ENCODE measurements at regions not wholly inside any gene's neighbourhood (a gene's known extent, or its start where the extent isn't known, plus 50 kb on each side); places are given as distances from the start of the nearest gene placed in this dataset.

- DNase-seq (ENCODE audit: low spot score) (no peak), ATAC-seq (no peak)
Measured at GRCh38 chr21:33155005-33155404, 74.7 kb upstream of the IFNAR2 start.

GRCh38 chr21:33155422-33155821, 74.3 kb upstream of the IFNAR2 start:
- no peak for DNase-seq (ENCODE audit: low spot score)
- ATAC-seq, result no peak

DNA sequence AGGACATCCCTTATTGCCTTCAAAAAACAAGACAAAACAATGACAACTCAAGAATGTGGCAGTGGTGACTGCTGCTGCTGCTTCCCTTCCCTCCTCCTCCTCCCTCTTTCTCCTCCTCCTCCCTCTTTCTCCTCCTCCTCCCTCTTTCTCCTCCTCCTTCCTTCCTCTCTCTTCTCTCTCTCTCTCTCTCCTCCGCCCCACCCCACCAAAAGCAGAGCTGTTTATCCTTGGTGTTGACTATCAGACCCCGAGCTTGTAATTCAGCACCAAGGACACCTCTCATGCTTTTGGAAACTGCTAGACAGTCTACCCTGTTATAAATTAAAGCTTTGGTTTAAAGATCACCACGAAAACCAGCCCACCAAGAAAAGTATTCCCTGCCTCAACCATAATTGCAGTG, 72.4 kb upstream of the IFNAR2 start:
- no peak for DNase-seq (ENCODE audit: low spot score)
- no peak for ATAC-seq

DNA sequence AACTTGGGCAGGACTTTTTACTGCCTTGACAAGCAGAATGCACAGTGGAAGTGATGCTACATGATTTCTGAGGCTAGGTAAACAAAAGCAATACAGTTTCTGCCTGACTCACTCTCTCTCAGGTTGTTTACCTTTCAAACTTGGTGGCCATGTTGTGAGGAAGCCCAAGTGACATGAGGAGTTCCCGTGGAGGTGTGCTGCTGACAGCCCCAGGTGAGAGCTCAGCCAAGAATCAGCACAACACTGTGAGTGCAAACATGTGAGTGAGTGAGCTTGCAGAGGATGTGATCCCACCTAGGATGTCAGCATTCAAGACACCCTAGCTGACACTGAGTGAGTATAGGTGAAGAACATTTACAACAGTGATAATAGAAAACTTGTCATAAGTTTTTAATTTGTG, 71.1 kb upstream of the IFNAR2 start:
- ATAC-seq (no peak), DNase-seq (ENCODE audit: low spot score) (no peak)

DNA sequence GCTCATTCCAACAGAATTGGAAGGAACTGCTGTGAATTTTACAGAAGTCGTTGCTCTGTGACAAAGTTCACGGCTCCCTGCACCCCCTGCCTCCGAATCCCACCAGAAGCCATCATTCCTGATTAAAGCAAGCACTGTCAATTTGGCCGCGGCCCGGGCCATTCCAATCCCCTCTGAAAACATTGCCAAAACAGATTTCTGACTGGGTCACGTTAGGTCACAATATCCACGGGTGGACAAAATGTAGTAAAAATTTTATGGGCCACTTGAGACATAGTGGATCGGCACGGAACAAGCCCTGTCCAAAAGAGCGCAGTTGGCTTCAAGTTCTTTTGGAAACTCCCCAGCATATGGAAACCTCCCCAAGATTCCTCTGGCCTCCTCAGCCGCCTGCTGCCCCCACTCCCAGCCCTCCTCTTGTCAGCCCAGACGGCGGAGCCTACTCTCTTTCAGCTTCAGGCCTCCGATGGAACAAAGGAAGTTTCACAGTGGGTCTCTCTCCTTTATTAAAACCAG, 67.2 kb upstream of the IFNAR2 start:
- ATAC-seq (no peak), DNase-seq (ENCODE audit: low spot score) (no peak)

GRCh38 chr21:33168886-33169285, 60.9 kb upstream of the IFNAR2 start:
- no peak for DNase-seq (ENCODE audit: low spot score)
- ATAC-seq, result no peak

GRCh38 chr21:33169359-33169758, 60.4 kb upstream of the IFNAR2 start:
- no peak for DNase-seq (ENCODE audit: low spot score)
- no peak for ATAC-seq

DNA sequence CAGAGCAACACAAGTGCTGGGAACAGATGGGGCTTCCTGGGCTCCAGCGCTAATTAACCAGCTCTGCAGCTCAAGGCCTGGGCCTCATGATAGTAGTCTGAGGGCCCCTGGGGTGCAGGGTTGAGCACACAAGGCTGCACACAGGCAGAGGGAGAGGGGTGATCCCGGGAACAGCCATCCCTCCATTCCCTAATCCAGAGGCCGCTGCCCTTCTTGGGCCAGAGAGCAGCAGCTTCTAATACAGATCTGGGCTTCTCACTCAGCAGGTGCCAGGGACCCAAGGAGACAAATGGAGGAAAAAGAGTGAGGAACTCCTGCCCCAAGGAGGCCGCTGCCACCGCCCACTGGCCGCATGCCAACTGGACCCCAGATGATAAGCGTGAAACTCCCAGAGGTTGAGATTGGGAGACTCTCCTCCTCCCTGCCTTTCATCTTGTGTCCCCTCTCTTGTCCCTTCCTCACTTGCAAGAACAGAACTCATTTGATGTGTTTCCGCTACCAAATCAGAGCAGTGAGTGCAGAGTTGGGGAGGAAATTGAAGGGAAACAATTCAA, 58.0 kb upstream of the IFNAR2 start:
- no peak for DNase-seq (ENCODE audit: low spot score)
- ATAC-seq, result no peak

DNA sequence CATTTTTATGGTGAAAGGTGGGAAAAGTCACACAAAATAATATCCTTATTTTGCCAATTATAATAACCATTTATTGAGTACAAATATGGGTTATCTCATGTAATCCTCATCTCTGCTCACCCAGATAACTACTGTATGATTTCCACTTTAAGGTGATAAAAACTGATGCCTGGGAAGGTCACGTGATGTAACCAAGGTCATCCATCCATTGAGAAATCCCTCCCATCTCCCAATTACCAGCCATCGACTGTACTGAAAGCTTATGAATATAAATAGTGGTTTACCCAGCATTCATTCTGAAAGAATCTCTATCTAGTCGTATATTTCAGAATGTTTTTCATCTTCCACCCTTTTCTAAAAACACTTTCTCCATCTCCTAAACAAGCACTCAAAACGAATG, 55.0 kb upstream of the IFNAR2 start:
- DNase-seq (ENCODE audit: low spot score) (no peak), ATAC-seq (no peak)

All from left lobe of liver (tissue), 2 donors.